B cell (primary cell): ENCODE measurements at regions not wholly inside any gene's neighbourhood (a gene's known extent, or its start where the extent isn't known, plus 50 kb on each side); places are given as distances from the start of the nearest gene placed in this dataset.

ENCODE experiments used
- CTCF ChIP-seq: fragments of 200-600 bp; IDR thresholded peaks from one replicate; pipeline ENCODE4 v1.8.0; 2022; ENCODE audit warnings: antibody characterized with exemption, mild to moderate bottlenecking
- EZH2 ChIP-seq: IDR thresholded peaks from 2 replicates; pipeline ENCODE4 v1.6.1; 2012; ENCODE audit warnings: borderline replicate concordance, low read depth, mild to moderate bottlenecking, moderate library complexity, low read length; ENCODE audit not compliant: insufficient read depth, poor library complexity, severe bottlenecking

GRCh38 chr10:52454491-52454890 lies 140.4 kb downstream of the DKK1 start:
- TF ChIP-seq CTCF = no peak
- no peak for TF ChIP-seq EZH2
